Mesenchymal stem cell (in vitro differentiated cells and primary cell): ENCODE measurements at regions not wholly inside any gene's neighbourhood (a gene's known extent, or its start where the extent isn't known, plus 50 kb on each side); places are given as distances from the start of the nearest gene placed in this dataset.
A peak's percentile ranks its signal among the peaks of the same experiment; 100 is the strongest.

Experiments used
- DNase-seq: peaks from one replicate; pipeline ENCODE4 v3.0.0-alpha.2; 2013
- H2AFZ ChIP-seq: one replicate; pipeline ENCODE4 v1.6.1; 2013; ENCODE audit warnings: low read depth, mild to moderate bottlenecking, control low read depth, inconsistent platforms, low read length, moderate library complexity
- H2AK5ac ChIP-seq: 2 replicates; pipeline ENCODE4 v1.6.1; 2013; ENCODE audit warnings: low read length, moderate library complexity, mild to moderate bottlenecking, inconsistent platforms; ENCODE audit not compliant: severe bottlenecking
- H2BK120ac ChIP-seq: one replicate; pipeline ENCODE4 v1.6.1; 2013; ENCODE audit warnings: low read depth, mild to moderate bottlenecking, inconsistent platforms, low read length, moderate library complexity
- H2BK12ac ChIP-seq, 2 experiments: one replicate each; pipeline ENCODE4 v1.6.1; 2013; ENCODE audit warnings: inconsistent platforms in 2 of 2, low read length in 2 of 2, mild to moderate bottlenecking in 2 of 2, moderate library complexity in 2 of 2, control low read depth in 1 of 2
- H2BK15ac ChIP-seq: one replicate; pipeline ENCODE4 v1.6.1; 2013; ENCODE audit warnings: mild to moderate bottlenecking, low read depth, inconsistent platforms; ENCODE audit not compliant: poor library complexity, severe bottlenecking
- H2BK5ac ChIP-seq: 2 replicates; pipeline ENCODE4 v1.6.1; 2013; ENCODE audit warnings: low read depth, mild to moderate bottlenecking, low read length, control low read depth, inconsistent platforms; ENCODE audit not compliant: poor library complexity, severe bottlenecking
- H3K14ac ChIP-seq, 2 experiments: one replicate each; pipeline ENCODE4 v1.6.1; 2013; ENCODE audit warnings: inconsistent platforms in 2 of 2, low read length in 2 of 2, control low read depth in 1 of 2, mild to moderate bottlenecking in 1 of 2, moderate library complexity in 1 of 2
- H3K18ac ChIP-seq, 2 experiments: one replicate each; pipeline ENCODE4 v1.6.1; 2013; ENCODE audit warnings: inconsistent platforms in 2 of 2, low read length in 2 of 2, control low read depth in 1 of 2, low read depth in 1 of 2, mild to moderate bottlenecking in 1 of 2
- H3K23ac ChIP-seq, 2 experiments: one replicate each; pipeline ENCODE4 v1.6.1; 2013; ENCODE audit warnings: inconsistent platforms in 2 of 2, low read length in 2 of 2, mild to moderate bottlenecking in 2 of 2, moderate library complexity in 2 of 2, control low read depth in 1 of 2
- H3K27ac ChIP-seq: 2 replicates; pipeline ENCODE4 v1.5.1; 2013; ENCODE audit warnings: mild to moderate bottlenecking, moderate library complexity, low read length, control low read depth, inconsistent platforms; ENCODE audit not compliant: poor library complexity, severe bottlenecking
- H3K27me3 ChIP-seq, 2 experiments: 2 replicates each; pipeline versions ENCODE4 v1.6.1 to v1.7.0; 2013; ENCODE audit warnings: low read length in 2 of 2, mild to moderate bottlenecking in 2 of 2, moderate library complexity in 2 of 2, control low read depth in 1 of 2, inconsistent platforms in 1 of 2; ENCODE audit not compliant: control insufficient read depth in 1 of 2, insufficient read depth in 1 of 2
- H3K36me3 ChIP-seq, 2 experiments: 2 replicates each; pipeline versions ENCODE4 v1.6.1 to v1.7.0; 2013; ENCODE audit warnings: low read length in 2 of 2, control low read depth in 1 of 2, inconsistent platforms in 1 of 2, low read depth in 1 of 2, mild to moderate bottlenecking in 1 of 2; ENCODE audit not compliant: insufficient read depth in 2 of 2, control insufficient read depth in 1 of 2
- H3K4ac ChIP-seq, 2 experiments: one replicate each; pipeline ENCODE4 v1.6.1; 2013; ENCODE audit warnings: inconsistent platforms in 2 of 2, low read length in 2 of 2, mild to moderate bottlenecking in 2 of 2, moderate library complexity in 2 of 2, control low read depth in 1 of 2, low read depth in 1 of 2
- H3K4me1 ChIP-seq: 2 replicates; pipeline ENCODE4 v1.6.1; 2013; ENCODE audit warnings: low read depth, low read length, control low read depth; ENCODE audit not compliant: control insufficient read depth, insufficient read depth
- H3K4me2 ChIP-seq: 2 replicates; pipeline ENCODE4 v1.6.1; 2013; ENCODE audit warnings: low read length, mild to moderate bottlenecking, inconsistent platforms; ENCODE audit not compliant: poor library complexity, severe bottlenecking
- H3K4me3 ChIP-seq, 2 experiments: 2 replicates each; pipeline versions ENCODE4 v1.5.1 to v1.7.0; 2013; ENCODE audit warnings: low read length in 2 of 2, mild to moderate bottlenecking in 2 of 2, control low read depth in 1 of 2, low read depth in 1 of 2; ENCODE audit not compliant: insufficient read depth in 1 of 2
- H3K79me1 ChIP-seq: replicated peaks from 2 replicates; pipeline ENCODE4 v1.6.1; 2013; ENCODE audit warnings: mild to moderate bottlenecking, control low read depth, low read length, inconsistent platforms; ENCODE audit not compliant: poor library complexity, severe bottlenecking
- H3K9ac ChIP-seq: 2 replicates; pipeline ENCODE4 v1.7.0; 2013; ENCODE audit warnings: mild to moderate bottlenecking, low read length, moderate library complexity
- H3K9me3 ChIP-seq: 2 replicates; pipeline ENCODE4 v1.7.0; 2013; ENCODE audit warnings: mild to moderate bottlenecking, low read length; ENCODE audit not compliant: control insufficient read depth
- H4K8ac ChIP-seq: one replicate; pipeline ENCODE4 v1.6.1; 2013; ENCODE audit warnings: inconsistent platforms, mild to moderate bottlenecking, low read length, moderate library complexity
- H4K91ac ChIP-seq: one replicate; pipeline ENCODE4 v1.6.1; 2013; ENCODE audit warnings: mild to moderate bottlenecking, low read length, inconsistent platforms
- WGBS: methylation state at CpG from one replicate; pipeline ENCODE4 v1.1.7; 2013; ENCODE audit warnings: mixed read lengths; 5-methylcytosine and 5-hydroxymethylcytosine counted together

GRCh38 chr5:68711293-68712200 is 382.3 kb upstream of the SLC30A5 start:
- Histone ChIP-seq H3K4me3 (no peak overlapping the region), H2BK5ac (no peak overlapping the region), H3K9me3 (no peaks in the 10 kb centered on the region), H2BK15ac (no peak overlapping the region), H3K14ac (no peak overlapping the region), H3K27me3 (no peaks in the 10 kb centered on the region), H3K79me1 (no peaks in the 10 kb centered on the region), H3K36me3 (no peaks in the 10 kb centered on the region), H3K4me2 (no peak overlapping the region), H3K27ac (no peak overlapping the region), H4K91ac (no peak overlapping the region), H3K23ac (no peak overlapping the region), H3K18ac (no peak overlapping the region), H2BK12ac (no peak overlapping the region), H3K4me1 (peaks cover 2% of the 10 kb centered on the region), H3K9ac (no peak overlapping the region), H2AK5ac (no peak overlapping the region), H2BK120ac (no peak overlapping the region), H3K4ac (no peak overlapping the region), H4K8ac (no peak overlapping the region), H2AFZ (no peak overlapping the region)
- 52% methylated on average over 6 of the region's 6 CpGs for WGBS
- DNase-seq, result peak; percentile 75

DNA sequence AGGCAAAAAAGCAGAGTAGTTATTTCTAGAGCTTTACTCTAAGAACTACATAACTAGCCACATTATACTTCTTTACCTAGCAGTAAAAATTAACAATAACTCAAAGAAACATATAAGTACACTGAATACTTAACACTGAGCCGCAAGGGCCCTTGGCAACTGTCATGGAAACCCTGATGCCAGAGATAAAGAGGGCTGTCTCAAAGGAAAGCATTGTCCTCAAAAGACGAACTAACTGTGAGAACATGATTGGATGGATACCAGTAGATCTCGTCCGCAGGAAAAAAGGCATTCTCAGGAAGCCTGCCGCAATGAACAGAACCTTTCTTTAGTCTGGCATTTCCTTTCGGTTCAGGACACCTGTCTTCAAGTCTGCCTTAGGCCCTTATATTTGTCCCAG is 379.0 kb upstream of the SLC30A5 start:
- no peaks in the 10 kb centered on the region for H3K27me3 ChIP-seq
- no peak overlapping the region for H2BK120ac ChIP-seq
- no peaks in the 10 kb centered on the region for H3K36me3 ChIP-seq
- H3K4ac ChIP-seq, result no peak overlapping the region
- no peak overlapping the region for H4K8ac ChIP-seq
- no peaks in the 10 kb centered on the region for H3K9me3 ChIP-seq
- no peak overlapping the region for H3K4me2 ChIP-seq
- H3K9ac ChIP-seq, result no peak overlapping the region
- DNase-seq, result no peak
- 96% methylated on average over 6 of the region's 6 CpGs for WGBS
- no peak overlapping the region for H3K27ac ChIP-seq
- no peak overlapping the region for H4K91ac ChIP-seq
- peaks cover 2% of the 10 kb centered on the region for H3K4me1 ChIP-seq
- no peaks in the 10 kb centered on the region for H3K79me1 ChIP-seq
- no peak overlapping the region for H3K14ac ChIP-seq
- no peak overlapping the region for H2BK12ac ChIP-seq
- no peak overlapping the region for H3K18ac ChIP-seq
- no peak overlapping the region for H2BK15ac ChIP-seq
- H2AFZ ChIP-seq, result no peak overlapping the region
- no peak overlapping the region for H2AK5ac ChIP-seq
- no peak overlapping the region for H2BK5ac ChIP-seq
- no peak overlapping the region for H3K4me3 ChIP-seq
- H3K23ac ChIP-seq, result no peak overlapping the region

GRCh38 chr5:68720884-68721610 is 372.8 kb upstream of the SLC30A5 start:
- no peak overlapping the region for H3K14ac ChIP-seq
- 85% methylated on average over 6 of the region's 6 CpGs for WGBS

DNA sequence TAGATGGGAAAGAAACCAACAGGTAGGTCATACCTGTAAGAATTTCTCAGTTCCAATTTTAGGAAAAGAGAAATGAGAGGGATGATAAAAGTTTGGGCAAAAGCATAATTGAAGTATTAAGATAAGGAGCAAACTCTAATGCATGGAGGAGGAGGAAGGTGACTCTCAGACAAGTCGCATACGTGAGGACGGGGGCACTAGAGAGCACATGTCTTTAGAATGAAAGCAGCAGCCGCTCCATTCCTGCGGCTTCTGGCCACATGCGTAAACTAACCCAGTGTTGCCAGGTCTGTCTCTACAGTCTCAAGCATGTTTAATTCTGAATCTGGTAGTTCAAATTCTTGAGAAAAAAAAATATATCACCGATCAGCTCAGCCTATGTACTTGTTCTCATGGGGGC is 371.5 kb upstream of the SLC30A5 start:
- no peak overlapping the region for H2BK120ac ChIP-seq
- H3K14ac ChIP-seq, result no peak overlapping the region
- no peak overlapping the region for H2BK5ac ChIP-seq
- H3K9ac ChIP-seq, result no peak overlapping the region
- no peak overlapping the region for H3K4ac ChIP-seq
- no peaks in the 10 kb centered on the region for H3K9me3 ChIP-seq
- H3K36me3 ChIP-seq, result no peaks in the 10 kb centered on the region
- H2AK5ac ChIP-seq, result no peak overlapping the region
- DNase-seq, result no peak
- H3K79me1 ChIP-seq, result no peaks in the 10 kb centered on the region
- H3K4me3 ChIP-seq, result no peak overlapping the region
- no peak overlapping the region for H4K91ac ChIP-seq
- no peak overlapping the region for H3K4me2 ChIP-seq
- no peak overlapping the region for H3K27ac ChIP-seq
- no peak overlapping the region for H4K8ac ChIP-seq
- H3K4me1 ChIP-seq, result no peaks in the 10 kb centered on the region
- no peak overlapping the region for H3K23ac ChIP-seq
- H2BK12ac ChIP-seq, result no peak overlapping the region
- H3K18ac ChIP-seq, result no peak overlapping the region
- peaks cover 3 to 6% of the 10 kb centered on the region in 2 experiments for H3K27me3 ChIP-seq
- no peak overlapping the region for H2BK15ac ChIP-seq
- H2AFZ ChIP-seq, result no peak overlapping the region
- WGBS, result 83% methylated on average over 7 of the region's 7 CpGs

More at GRCh38 chr5:68720884-68721610, 372.8 kb upstream of the SLC30A5 start:
- Histone ChIP-seq H3K4me2 (no peak overlapping the region), H4K91ac (no peak overlapping the region), H2BK15ac (no peak overlapping the region), H2AK5ac (no peak overlapping the region), H3K9ac (no peak overlapping the region), H2BK5ac (no peak overlapping the region), H3K18ac (no peak overlapping the region), H3K4me1 (no peaks in the 10 kb centered on the region), H2AFZ (no peak overlapping the region), H2BK12ac (no peak overlapping the region), H3K23ac (no peak overlapping the region), H3K4ac (no peak overlapping the region), H3K4me3 (no peak overlapping the region), H3K79me1 (no peaks in the 10 kb centered on the region), H3K27ac (no peak overlapping the region), H2BK120ac (no peak overlapping the region), H3K9me3 (no peaks in the 10 kb centered on the region), H4K8ac (no peak overlapping the region), H3K36me3 (no peaks in the 10 kb centered on the region), H3K27me3 (peaks cover 3% of the 10 kb centered on the region in 2 experiments)
- no peak for DNase-seq
